ENCODE measurements at regions not wholly inside any gene's neighbourhood (a gene's known extent, or its start where the extent isn't known, plus 50 kb on each side); places are given as distances from the start of the nearest gene placed in this dataset.
"Not testable (repeated sequence)": the region's sequence is repeated elsewhere in the genome, so short reads cannot be mapped to it uniquely, and the experiment has no call there.

- intact Hi-C loops (cut with DNase I) = no loop called here
- no peak overlapping the region for H3K27ac ChIP-seq
- no peak for TF ChIP-seq CTCF (IDR thresholded peaks at IDR 0.05)
- no peaks in the 10 kb centered on the region for H3K27me3 ChIP-seq
- no peaks in the 10 kb centered on the region for H3K36me3 ChIP-seq
- H3K4me1 ChIP-seq = no peaks in the 10 kb centered on the region
- no peaks in the 10 kb centered on the region for H3K9me3 ChIP-seq
- ATAC-seq (no peak), DNase-seq (peak in 1 of 4 donors; percentile 10)
- no peak overlapping the region for H3K4me3 ChIP-seq
Observed at GRCh38 chr2:145538661-145539350, 1018.9 kb upstream of the ZEB2 start.

DNA sequence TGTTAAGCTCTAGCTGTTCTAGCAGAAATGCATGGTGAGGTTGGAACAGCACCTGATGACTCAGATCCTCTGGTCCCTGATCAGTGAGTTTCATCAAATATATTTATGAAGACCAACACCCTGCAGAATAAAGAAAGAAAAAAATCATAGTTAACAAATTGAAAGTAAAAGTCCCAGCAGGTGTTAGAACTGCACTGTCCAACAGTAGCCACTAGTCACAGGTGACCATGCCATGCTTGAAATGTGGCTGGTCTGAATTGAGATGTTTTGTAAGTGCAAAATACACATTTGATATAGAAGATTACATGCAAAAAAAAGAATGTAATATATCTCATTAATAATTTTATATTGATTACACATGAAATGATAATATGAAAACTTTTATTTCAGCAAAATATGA, 1010.7 kb upstream of the ZEB2 start:
- H3K4me3 ChIP-seq = no peak overlapping the region
- intact Hi-C loops (cut with DNase I) = no loop called here
- no peak overlapping the region for H3K27ac ChIP-seq
- DNase-seq (no peak), ATAC-seq (no peak)
- H3K9me3 ChIP-seq = no peaks in the 10 kb centered on the region
- H3K36me3 ChIP-seq = no peaks in the 10 kb centered on the region
- no peaks in the 10 kb centered on the region for H3K27me3 ChIP-seq
- H3K4me1 ChIP-seq = no peaks in the 10 kb centered on the region
- no peak for TF ChIP-seq CTCF (IDR thresholded peaks at IDR 0.05)

DNA sequence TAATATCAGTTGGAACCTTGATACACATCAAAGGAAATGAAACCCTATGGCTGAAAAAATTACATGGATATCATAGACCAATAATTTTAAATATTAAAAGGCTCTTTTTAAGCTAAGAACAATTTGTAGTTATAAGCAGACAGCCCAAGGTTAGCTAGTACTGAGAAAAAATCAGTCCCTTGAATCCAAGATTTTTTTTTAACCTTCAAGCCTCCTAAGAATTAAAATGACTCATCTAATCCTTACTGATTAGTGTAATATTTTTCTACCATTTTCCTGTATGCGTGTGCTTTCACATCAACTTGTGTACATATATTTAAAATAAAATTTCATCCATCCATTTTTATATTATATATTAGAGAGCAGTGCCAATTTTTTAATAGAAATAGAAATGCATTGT, 1004.9 kb upstream of the ZEB2 start:
- ATAC-seq = no peak
- intact Hi-C loops (cut with DNase I) = no loop called here
- H3K4me1 ChIP-seq = no peaks in the 10 kb centered on the region
- no peaks in the 10 kb centered on the region for H3K36me3 ChIP-seq
- no peak for TF ChIP-seq CTCF (IDR thresholded peaks at IDR 0.05)
- no peaks in the 10 kb centered on the region for H3K27me3 ChIP-seq
- no peak for DNase-seq
- H3K27ac ChIP-seq = no peak overlapping the region
- H3K4me3 ChIP-seq = no peak overlapping the region
- peaks cover 0 to 7% of the 10 kb centered on the region in 2 donors for H3K9me3 ChIP-seq

- H3K4me3 ChIP-seq = no peak overlapping the region
- H3K9me3 ChIP-seq = peaks cover 0 to 10% of the 10 kb centered on the region in 2 donors
- intact Hi-C loops (cut with DNase I) = no loop called here
- no peaks in the 10 kb centered on the region for H3K36me3 ChIP-seq
- ATAC-seq (no peak), DNase-seq (no peak)
- H3K27me3 ChIP-seq = no peaks in the 10 kb centered on the region
- no peaks in the 10 kb centered on the region for H3K4me1 ChIP-seq
- no peak overlapping the region for H3K27ac ChIP-seq
- TF ChIP-seq CTCF (IDR thresholded peaks at IDR 0.05) = no peak
Observed at GRCh38 chr2:145524303-145524702, 1004.4 kb upstream of the ZEB2 start.

DNA sequence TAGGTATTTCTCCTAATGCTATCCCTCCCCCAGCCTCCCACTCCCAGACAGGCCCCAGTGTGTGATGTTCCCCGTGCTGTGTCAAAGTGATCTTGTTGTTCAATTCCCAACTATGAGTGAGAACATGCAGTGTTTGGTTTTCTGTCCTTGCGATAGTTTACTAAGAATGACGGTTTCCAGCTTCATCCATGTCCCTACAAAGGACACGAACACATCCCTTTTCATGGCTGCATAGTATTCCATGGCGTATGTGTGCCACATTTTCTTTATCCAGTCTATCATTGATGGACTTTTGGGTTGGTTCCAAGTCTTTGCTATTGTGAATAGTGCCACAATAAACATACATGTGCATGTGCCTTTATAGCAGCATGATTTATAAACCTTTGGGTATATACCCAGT, 999.3 kb upstream of the ZEB2 start:
- H3K36me3 ChIP-seq; H3K27me3 ChIP-seq; intact Hi-C loops (cut with DNase I); DNase-seq; H3K4me1 ChIP-seq; H3K27ac ChIP-seq; ATAC-seq; H3K4me3 ChIP-seq: not testable (repeated sequence)
- H3K9me3 ChIP-seq = peaks cover 0 to 13% of the 10 kb centered on the region in 2 donors

- no peak for TF ChIP-seq CTCF (IDR thresholded peaks at IDR 0.05)
- no peak for DNase-seq
- no peak overlapping the region for H3K27ac ChIP-seq
- H3K9me3 ChIP-seq = no peaks in the 10 kb centered on the region
- no peak overlapping the region for H3K4me3 ChIP-seq
- no peak for ATAC-seq
- H3K36me3 ChIP-seq = no peaks in the 10 kb centered on the region
- intact Hi-C loops (cut with DNase I) = no loop called here
- H3K27me3 ChIP-seq = no peaks in the 10 kb centered on the region
- no peaks in the 10 kb centered on the region for H3K4me1 ChIP-seq
Observed at GRCh38 chr2:145511946-145512345, 992.0 kb upstream of the ZEB2 start.

All from left lung (tissue), 4 donors.